GM04503 (cell line): ENCODE measurements at regions not wholly inside any gene's neighbourhood (a gene's known extent, or its start where the extent isn't known, plus 50 kb on each side); places are given as distances from the start of the nearest gene placed in this dataset.

Source experiments
- DNase-seq: peaks from one replicate; pipeline ENCODE4 v3.0.0-alpha.2; 2012; ENCODE audit warnings: low read depth

GRCh38 chr17:72390675-72391508 is 270.1 kb downstream of the SOX9 start:
- no peak for DNase-seq

GRCh38 chr17:72392056-72393010 is 271.5 kb downstream of the SOX9 start:
- peak; percentile 69 for DNase-seq

- DNase-seq, result no peak
These were observed 272.7 kb downstream of the SOX9 start for GRCh38 chr17:72393553-72393952.

GRCh38 chr17:72394531-72394930 is 273.7 kb downstream of the SOX9 start:
- DNase-seq, result no peak

- DNase-seq, result no peak
These were observed 275.3 kb downstream of the SOX9 start for GRCh38 chr17:72396121-72396520.

GRCh38 chr17:72397223-72397667 is 276.4 kb downstream of the SOX9 start:
- no peak for DNase-seq

- no peak for DNase-seq
These were observed 276.9 kb downstream of the SOX9 start for GRCh38 chr17:72397687-72398086.

GRCh38 chr17:72399023-72399607 is 278.3 kb downstream of the SOX9 start:
- no peak for DNase-seq

- no peak for DNase-seq
These were observed 279.0 kb downstream of the SOX9 start for GRCh38 chr17:72399608-72400487.

- no peak for DNase-seq
These were observed 279.6 kb downstream of the SOX9 start for GRCh38 chr17:72400488-72400827.

GRCh38 chr17:72400863-72401262 is 280.0 kb downstream of the SOX9 start:
- DNase-seq, result no peak

- no peak for DNase-seq
These were observed 281.3 kb downstream of the SOX9 start for GRCh38 chr17:72401883-72402726.

- DNase-seq, result no peak
These were observed 281.9 kb downstream of the SOX9 start for GRCh38 chr17:72402727-72403210.

- DNase-seq, result no peak
These were observed 282.9 kb downstream of the SOX9 start for GRCh38 chr17:72403713-72404209.

- no peak for DNase-seq
These were observed 284.1 kb downstream of the SOX9 start for GRCh38 chr17:72404872-72405271.

- DNase-seq, result no peak
These were observed 284.9 kb downstream of the SOX9 start for GRCh38 chr17:72405662-72406230.

GRCh38 chr17:72406498-72406897 is 285.7 kb downstream of the SOX9 start:
- DNase-seq, result no peak

GRCh38 chr17:72407336-72407909 is 286.6 kb downstream of the SOX9 start:
- DNase-seq, result peak; percentile 98

GRCh38 chr17:72407931-72408330 is 287.1 kb downstream of the SOX9 start:
- no peak for DNase-seq

- DNase-seq, result no peak
These were observed 287.8 kb downstream of the SOX9 start for GRCh38 chr17:72408641-72409040.
